GM12878 (cell line): ENCODE measurements at regions not wholly inside any gene's neighbourhood (a gene's known extent, or its start where the extent isn't known, plus 50 kb on each side); places are given as distances from the start of the nearest gene placed in this dataset.

ENCODE experiments used
- ATAC-seq: fragments of 200-7000 bp; cut with Tn5 transposase; 3 replicates; pipeline ENCODE4 v1.9.1; 2020; ENCODE audit warnings: mild to moderate bottlenecking, moderate library complexity
- BruUV-seq: library from RNA; stranded (reverse); fragments of 400-500 nt; replicated peaks from 2 replicates; lab custom pipeline; 2021; lab: Mats Ljungman, UMichigan
- CTCF ChIA-PET: fragments of 300-600 bp; sonication (Branson Sonifier 250); formaldehyde crosslinking; extraction: SDS; loops from one replicate; lab custom pipeline; 2021; ENCODE audit warnings: inconsistent platforms; lab: Yijun Ruan, JAX
- POLR2A ChIA-PET: fragments of 350-600 bp; formaldehyde crosslinking; extraction: SDS; loops from one replicate; lab custom pipeline; 2021; ENCODE audit warnings: inconsistent platforms; lab: Charles Lee
- RAD21 ChIA-PET: fragments of 300-600 bp; sonication (Branson Sonifier 250); formaldehyde crosslinking; loops from one replicate; lab custom pipeline; 2023; ENCODE audit warnings: antibody characterized with exemption; ENCODE audit not compliant: unreplicated experiment; lab: Charles Lee
- SMC1A ChIA-PET: fragments of 300-600 bp; sonication (Branson Sonifier 250); formaldehyde crosslinking; loops from one replicate; lab custom pipeline; 2023; ENCODE audit not compliant: unreplicated experiment, uncharacterized antibody; lab: Charles Lee
- DNase-seq: peaks from one replicate; pipeline ENCODE4 v3.0.0-alpha.2; 2011; ENCODE audit warnings: low read depth, low spot score
- FAIRE-seq: peaks from 3 replicates; lab custom pipeline; 2011; peaks lifted over from hg19 to GRCh38; lab: Jason Lieb, UNC
- H2AFZ ChIP-seq: 2 replicates; pipeline ENCODE4 v1.6.0; 2011; ENCODE audit warnings: low read depth, low read length, control low read depth; ENCODE audit not compliant: control insufficient read depth
- H3K27ac ChIP-seq: 2 replicates; pipeline ENCODE4 v1.5.1; 2011; ENCODE audit warnings: control low read depth; ENCODE audit not compliant: control insufficient read depth, insufficient read depth
- H3K27me3 ChIP-seq, 2 experiments: replicated peaks in 1 of 2; 2 replicates each; pipeline versions ENCODE4 v1.6.0 to v1.6.1; 2011; ENCODE audit warnings: low read length in 1 of 2; ENCODE audit not compliant: control insufficient read depth in 2 of 2, insufficient read depth in 2 of 2
- H3K36me3 ChIP-seq, 2 experiments: 2 replicates each; pipeline ENCODE4 v1.5.1; 2011; ENCODE audit warnings: low read length in 1 of 2; ENCODE audit not compliant: control insufficient read depth in 2 of 2, insufficient read depth in 2 of 2
- H3K4me1 ChIP-seq: 2 replicates; pipeline ENCODE4 v1.6.1; 2011; ENCODE audit warnings: mild to moderate bottlenecking, low read length, moderate library complexity, mixed read lengths; ENCODE audit not compliant: control insufficient read depth, insufficient read depth
- H3K4me2 ChIP-seq: 2 replicates; pipeline ENCODE4 v1.6.0; 2011; ENCODE audit warnings: control low read depth; ENCODE audit not compliant: control insufficient read depth, insufficient read depth
- H3K4me3 ChIP-seq: fragments of 200-600 bp; sonication (generic); 2 replicates; pipeline ENCODE4 v1.5.1; 2016
- H3K79me2 ChIP-seq: 2 replicates; pipeline ENCODE4 v1.6.0; 2011; ENCODE audit warnings: low read length; ENCODE audit not compliant: control insufficient read depth, insufficient read depth
- H3K9ac ChIP-seq: 2 replicates; pipeline ENCODE4 v1.8.0; 2011; ENCODE audit warnings: low read length, control low read depth, mixed read lengths; ENCODE audit not compliant: control insufficient read depth, insufficient read depth
- H3K9me3 ChIP-seq: replicated peaks from 3 replicates; pipeline ENCODE4 v1.5.1; 2011; ENCODE audit warnings: mild to moderate bottlenecking, low read length; ENCODE audit not compliant: control insufficient read depth, insufficient read depth
- H4K20me1 ChIP-seq: 2 replicates; pipeline ENCODE4 v1.6.0; 2011; ENCODE audit not compliant: control insufficient read depth, insufficient read depth
- CHD2 ChIP-seq: IDR thresholded peaks from 2 replicates; pipeline ENCODE4 v1.6.1; 2011; ENCODE audit warnings: low read depth, low read length, improper control_type of control experiment, borderline replicate concordance
- CHD4 ChIP-seq: fragments of 200-600 bp; sonication (generic); IDR thresholded peaks from 2 replicates; pipeline ENCODE4 v1.6.1; 2016; ENCODE audit warnings: mild to moderate bottlenecking
- FOXM1 ChIP-seq: IDR thresholded peaks from 2 replicates; pipeline ENCODE4 v1.6.1; 2012; ENCODE audit warnings: low read depth, mild to moderate bottlenecking, inconsistent platforms, low read length, moderate library complexity
- MAX ChIP-seq: IDR thresholded peaks from 2 replicates; pipeline ENCODE4 v1.6.1; 2012; ENCODE audit warnings: low read depth, low read length, improper control_type of control experiment
- MLLT1 ChIP-seq: fragments of 450-650 bp; IDR thresholded peaks from 2 replicates; pipeline ENCODE4 v1.6.1; 2016; ENCODE audit warnings: mild to moderate bottlenecking
- ZBTB33 ChIP-seq: fragments of 450-650 bp; IDR thresholded peaks from 2 replicates; pipeline ENCODE4 v1.6.1; 2017; ENCODE audit warnings: mild to moderate bottlenecking
- WGBS: methylation state at CpG from one replicate; pipeline ENCODE4 v1.1.6; 2016; ENCODE audit warnings: low lambda C conversion rate; ENCODE audit not compliant: insufficient replicate concordance, insufficient coverage; ENCODE audit errors: missing lambda C conversion rate; 5-methylcytosine and 5-hydroxymethylcytosine counted together
- in situ Hi-C: fragments of 300-500 bp; cut with MboI; formaldehyde crosslinking; loops from 9 replicates; pipeline ENCODE4 v1.14.3; 2018; ENCODE audit warnings: mixed read lengths
- intact Hi-C: fragments of 100-400 bp; cut with micrococcal nuclease; formaldehyde crosslinking; loops from one replicate; pipeline ENCODE4 v1.14.2; 2022; ENCODE audit not compliant: unreplicated experiment
- TF ChIP-seq, protein P1 (sequence below): IDR thresholded peaks from 2 replicates; pipeline ENCODE4 v1.6.1; 2011; ENCODE audit warnings: mild to moderate bottlenecking, low read depth, low read length, moderate library complexity; ENCODE audit not compliant: insufficient replicate concordance
- TF ChIP-seq, protein P2 (sequence below): IDR thresholded peaks from 2 replicates; pipeline ENCODE4 v1.6.1; 2012; ENCODE audit warnings: low read length, inconsistent platforms

DNA sequence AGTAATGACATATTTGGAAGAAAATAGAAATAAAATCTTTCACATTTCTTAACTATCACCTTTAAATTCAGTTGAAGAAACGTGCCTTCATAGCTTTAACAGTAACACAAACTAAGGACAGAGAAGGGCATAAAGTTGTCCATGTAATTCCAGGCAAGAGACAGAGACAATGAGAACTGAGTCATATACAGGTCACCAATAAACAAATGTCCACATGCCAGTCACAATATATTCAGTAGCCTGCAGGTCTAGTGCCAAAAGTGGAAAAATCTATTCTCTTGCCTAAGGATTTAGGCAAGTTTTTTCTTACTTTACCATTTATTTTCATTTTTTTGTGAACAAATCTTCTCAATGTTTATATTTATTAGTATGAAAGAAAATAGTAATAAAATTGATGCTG lies 1711.5 kb upstream of the NUDT12 start (continued):
- TF ChIP-seq, protein P1, sequence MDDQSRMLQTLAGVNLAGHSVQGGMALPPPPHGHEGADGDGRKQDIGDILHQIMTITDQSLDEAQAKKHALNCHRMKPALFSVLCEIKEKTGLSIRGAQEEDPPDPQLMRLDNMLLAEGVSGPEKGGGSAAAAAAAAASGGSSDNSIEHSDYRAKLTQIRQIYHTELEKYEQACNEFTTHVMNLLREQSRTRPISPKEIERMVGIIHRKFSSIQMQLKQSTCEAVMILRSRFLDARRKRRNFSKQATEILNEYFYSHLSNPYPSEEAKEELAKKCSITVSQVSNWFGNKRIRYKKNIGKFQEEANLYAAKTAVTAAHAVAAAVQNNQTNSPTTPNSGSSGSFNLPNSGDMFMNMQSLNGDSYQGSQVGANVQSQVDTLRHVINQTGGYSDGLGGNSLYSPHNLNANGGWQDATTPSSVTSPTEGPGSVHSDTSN, result no peak
- no peak for TF ChIP-seq MLLT1
- no peak for TF ChIP-seq FOXM1
- TF ChIP-seq ZBTB33, result no peak
- TF ChIP-seq, protein P2, sequence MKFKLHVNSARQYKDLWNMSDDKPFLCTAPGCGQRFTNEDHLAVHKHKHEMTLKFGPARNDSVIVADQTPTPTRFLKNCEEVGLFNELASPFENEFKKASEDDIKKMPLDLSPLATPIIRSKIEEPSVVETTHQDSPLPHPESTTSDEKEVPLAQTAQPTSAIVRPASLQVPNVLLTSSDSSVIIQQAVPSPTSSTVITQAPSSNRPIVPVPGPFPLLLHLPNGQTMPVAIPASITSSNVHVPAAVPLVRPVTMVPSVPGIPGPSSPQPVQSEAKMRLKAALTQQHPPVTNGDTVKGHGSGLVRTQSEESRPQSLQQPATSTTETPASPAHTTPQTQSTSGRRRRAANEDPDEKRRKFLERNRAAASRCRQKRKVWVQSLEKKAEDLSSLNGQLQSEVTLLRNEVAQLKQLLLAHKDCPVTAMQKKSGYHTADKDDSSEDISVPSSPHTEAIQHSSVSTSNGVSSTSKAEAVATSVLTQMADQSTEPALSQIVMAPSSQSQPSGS, result no peak

DNA sequence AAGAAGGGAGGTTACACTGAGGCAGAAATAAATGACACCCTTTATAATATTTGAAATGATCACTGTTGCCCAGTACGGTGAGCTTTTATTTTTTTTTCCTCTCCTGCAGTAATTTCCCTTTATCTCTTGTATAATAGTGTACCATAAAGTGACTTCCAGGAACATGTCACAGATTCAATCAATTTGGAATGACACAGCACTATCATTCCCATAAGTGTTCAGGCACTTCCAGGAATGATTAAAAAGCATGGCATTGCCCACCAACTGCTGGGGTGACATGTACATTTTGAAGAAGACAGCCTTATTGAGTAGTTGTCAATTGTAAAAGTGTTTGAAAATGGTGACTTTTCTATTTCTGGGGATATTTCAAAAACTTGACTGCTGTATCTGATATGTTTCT lies 1700.9 kb upstream of the NUDT12 start:
- H3K27me3 ChIP-seq, result no peaks in the 10 kb centered on the region
- no peaks in the 10 kb centered on the region for H4K20me1 ChIP-seq
- H3K79me2 ChIP-seq, result no peaks in the 10 kb centered on the region
- in situ Hi-C loops, result no loop called here
- ATAC-seq, result no peak
- TF ChIP-seq CHD4 (no peak), CHD2 (no peak), MAX (no peak)
- TF ChIP-seq, all 136 proteins: peak for 0
- no peak overlapping the region for H3K9ac ChIP-seq
- H3K4me2 ChIP-seq, result no peak overlapping the region
- intact Hi-C loops, result no loop called here
- ChIA-PET SMC1A (interaction anchor here (0.7 kb wide), 1 partner anchor 22 kb away, joined by 3 read pairs; no protein-coding TSS in a partner anchor), POLR2A (no interaction called here), RAD21 (no interaction called here), CTCF (no interaction called here)
- H3K27ac ChIP-seq, result no peak overlapping the region
- no peaks in the 10 kb centered on the region for H3K4me1 ChIP-seq
- FAIRE-seq, result no peak
- H2AFZ ChIP-seq, result no peak overlapping the region
- 0% methylated on average over 1 of the region's 1 CpG for WGBS
- no peaks in the 10 kb centered on the region for H3K9me3 ChIP-seq
- H3K36me3 ChIP-seq, result no peaks in the 10 kb centered on the region
- DNase-seq, result no peak
- H3K4me3 ChIP-seq, result no peak overlapping the region
- BruUV-seq, result no TSS peak
